Epithelial cell of proximal tubule (primary cell): ENCODE measurements at regions not wholly inside any gene's neighbourhood (a gene's known extent, or its start where the extent isn't known, plus 50 kb on each side); places are given as distances from the start of the nearest gene placed in this dataset.

Experiments used
- DNase-seq: peaks from one replicate; pipeline ENCODE4 v3.0.0-alpha.2; 2011; ENCODE audit warnings: low read depth
- H3K4me3 ChIP-seq: 2 replicates; pipeline ENCODE4 v1.5.1; 2011; ENCODE audit warnings: low read depth, mild to moderate bottlenecking, low read length
- CTCF ChIP-seq: conservative IDR thresholded peaks from 2 replicates; pipeline ENCODE4 v1.5.1; 2012; ENCODE audit warnings: low read depth, mild to moderate bottlenecking, low read length

GRCh38 chr1:25054526-25055323, 124.6 kb upstream of the RUNX3 start:
- no peak for DNase-seq
- no peak for TF ChIP-seq CTCF
- H3K4me3 ChIP-seq, result no peak overlapping the region

- TF ChIP-seq CTCF, result no peak
- no peak for DNase-seq
- no peak overlapping the region for H3K4me3 ChIP-seq
These were observed 123.6 kb upstream of the RUNX3 start for GRCh38 chr1:25053576-25054250.

- DNase-seq, result no peak
- no peak for TF ChIP-seq CTCF
- no peak overlapping the region for H3K4me3 ChIP-seq
These were observed 121.8 kb upstream of the RUNX3 start for GRCh38 chr1:25051906-25052305.

- no peak overlapping the region for H3K4me3 ChIP-seq
- no peak for TF ChIP-seq CTCF
- DNase-seq, result no peak
These were observed 121.4 kb upstream of the RUNX3 start for GRCh38 chr1:25051504-25051903.

- no peak overlapping the region for H3K4me3 ChIP-seq
- TF ChIP-seq CTCF, result no peak
- no peak for DNase-seq
These were observed 120.1 kb upstream of the RUNX3 start for GRCh38 chr1:25050165-25050564.

GRCh38 chr1:25049190-25049589, 119.1 kb upstream of the RUNX3 start:
- H3K4me3 ChIP-seq, result no peak overlapping the region
- no peak for TF ChIP-seq CTCF
- no peak for DNase-seq
